IMR-90 (cell line): ENCODE measurements at regions not wholly inside any gene's neighbourhood (a gene's known extent, or its start where the extent isn't known, plus 50 kb on each side); places are given as distances from the start of the nearest gene placed in this dataset.

Source experiments
- ATAC-seq: fragments of 200-7000 bp; cut with Tn5 transposase; 2 replicates; pipeline ENCODE4 v1.9.1; 2020; ENCODE audit warnings: low read depth, mild to moderate bottlenecking, moderate library complexity
- BruUV-seq: library from RNA; stranded (reverse); fragments of 400-500 nt; replicated peaks from 2 replicates; lab custom pipeline; 2021; lab: Mats Ljungman, UMichigan
- CTCF ChIA-PET: fragments of 300-600 bp; formaldehyde crosslinking; extraction: SDS; loops from one replicate; lab custom pipeline; 2021; ENCODE audit warnings: antibody characterized with exemption; lab: Yijun Ruan, JAX
- POLR2A ChIA-PET: fragments of 300-600 bp; sonication (Branson Sonifier 250); formaldehyde crosslinking; loops from one replicate; lab custom pipeline; 2022; ENCODE audit warnings: antibody characterized with exemption; ENCODE audit not compliant: unreplicated experiment; lab: Charles Lee
- DNase-seq: peaks from one replicate; pipeline ENCODE4 v3.0.0; 2013
- H2AFZ ChIP-seq: replicated peaks from 2 replicates; pipeline ENCODE3; 2013; ENCODE audit warnings: low read length, mild to moderate bottlenecking; ENCODE audit not compliant: poor library complexity
- H2AK5ac ChIP-seq: 2 replicates; pipeline ENCODE4 v1.6.1; 2013; ENCODE audit warnings: low read depth, low read length, inconsistent platforms
- H2AK9ac ChIP-seq: replicated peaks from 2 replicates; pipeline ENCODE3; 2013; ENCODE audit warnings: mild to moderate bottlenecking, low read depth, low read length, moderate library complexity; ENCODE audit not compliant: poor library complexity
- H2BK120ac ChIP-seq: 2 replicates; pipeline ENCODE4 v1.6.1; 2013; ENCODE audit warnings: low read depth, low read length, inconsistent platforms
- H2BK15ac ChIP-seq: 3 replicates; pipeline ENCODE4 v1.6.1; 2013; ENCODE audit warnings: low read depth, low read length, inconsistent platforms
- H2BK20ac ChIP-seq: 2 replicates; pipeline ENCODE4 v1.6.1; 2013; ENCODE audit warnings: low read depth, mild to moderate bottlenecking, inconsistent platforms, low read length, moderate library complexity
- H2BK5ac ChIP-seq: 2 replicates; pipeline ENCODE4 v1.6.1; 2013; ENCODE audit warnings: mild to moderate bottlenecking, low read depth, low read length, inconsistent platforms; ENCODE audit not compliant: poor library complexity, severe bottlenecking
- H3K14ac ChIP-seq: replicated peaks from 2 replicates; pipeline ENCODE4 v1.6.1; 2013; ENCODE audit warnings: low read depth, low read length, inconsistent platforms
- H3K18ac ChIP-seq: 2 replicates; pipeline ENCODE4 v1.6.1; 2013; ENCODE audit warnings: low read depth, low read length, control low read depth
- H3K23ac ChIP-seq: 2 replicates; pipeline ENCODE4 v1.6.1; 2013; ENCODE audit warnings: low read depth, low read length, inconsistent platforms
- H3K27ac ChIP-seq: 2 replicates; pipeline ENCODE4 v1.5.1; 2013; ENCODE audit warnings: mild to moderate bottlenecking, control low read depth, low read length; ENCODE audit not compliant: insufficient read depth
- H3K27me3 ChIP-seq: 2 replicates; pipeline ENCODE4 v1.6.1; 2013; ENCODE audit warnings: low read length; ENCODE audit not compliant: control insufficient read depth, insufficient read depth
- H3K36me3 ChIP-seq: 2 replicates; pipeline ENCODE4 v1.6.1; 2013; ENCODE audit warnings: low read length, mixed read lengths; ENCODE audit not compliant: control insufficient read depth, insufficient read depth
- H3K4ac ChIP-seq: 2 replicates; pipeline ENCODE4 v1.6.1; 2013; ENCODE audit warnings: low read depth, low read length, inconsistent platforms
- H3K4me1 ChIP-seq: 2 replicates; pipeline ENCODE4 v1.6.1; 2013; ENCODE audit warnings: low read length, mixed read lengths; ENCODE audit not compliant: control insufficient read depth, insufficient read depth
- H3K4me2 ChIP-seq: 2 replicates; pipeline ENCODE4 v1.6.1; 2013; ENCODE audit warnings: low read depth, mild to moderate bottlenecking, control low read depth, low read length, moderate library complexity
- H3K4me3 ChIP-seq: 2 replicates; pipeline ENCODE4 v1.5.1; 2013; ENCODE audit warnings: low read depth, mild to moderate bottlenecking, control low read depth, low read length, moderate library complexity; ENCODE audit not compliant: insufficient read depth
- H3K56ac ChIP-seq: 2 replicates; pipeline ENCODE4 v1.6.1; 2013; ENCODE audit warnings: low read length, inconsistent platforms; ENCODE audit not compliant: insufficient read depth; ENCODE audit errors: extremely low read depth
- H3K79me1 ChIP-seq, 2 experiments: 2 replicates each; pipeline ENCODE4 v1.6.1; 2013; ENCODE audit warnings: low read length in 2 of 2, inconsistent platforms in 1 of 2, low read depth in 1 of 2
- H3K9ac ChIP-seq: 2 replicates; pipeline ENCODE4 v1.6.1; 2013; ENCODE audit warnings: low read depth, low read length, control low read depth
- H3K9me1 ChIP-seq: 2 replicates; pipeline ENCODE4 v1.6.1; 2013; ENCODE audit warnings: low read length, inconsistent platforms; ENCODE audit not compliant: insufficient read depth
- H3K9me3 ChIP-seq: 2 replicates; pipeline ENCODE4 v1.6.1; 2013; ENCODE audit warnings: low read length; ENCODE audit not compliant: control insufficient read depth, insufficient read depth
- H4K20me1 ChIP-seq: 2 replicates; pipeline ENCODE4 v1.6.1; 2013; ENCODE audit warnings: low read length, inconsistent platforms; ENCODE audit not compliant: insufficient read depth
- H4K5ac ChIP-seq: 2 replicates; pipeline ENCODE4 v1.6.1; 2013; ENCODE audit warnings: mild to moderate bottlenecking, low read depth, low read length, control low read depth
- H4K8ac ChIP-seq, 2 experiments: 2 replicates each; pipeline ENCODE4 v1.6.1; 2013; ENCODE audit warnings: low read depth in 2 of 2, low read length in 2 of 2, control low read depth in 1 of 2, inconsistent platforms in 1 of 2
- H4K91ac ChIP-seq: 2 replicates; pipeline ENCODE4 v1.6.1; 2013; ENCODE audit warnings: low read depth, low read length, inconsistent platforms; ENCODE audit not compliant: insufficient read depth
- BHLHE40 ChIP-seq: fragments of 150-350 bp; IDR thresholded peaks from 2 replicates; pipeline ENCODE4 v1.6.1; 2016; ENCODE audit warnings: mild to moderate bottlenecking, low read depth, low read length
- CEBPB ChIP-seq: IDR thresholded peaks from 2 replicates; pipeline ENCODE4 v1.6.1; 2012; ENCODE audit warnings: low read depth, low read length, improper control_type of control experiment
- CHD1 ChIP-seq: IDR thresholded peaks from 2 replicates; pipeline ENCODE4 v1.6.1; 2012; ENCODE audit warnings: low read depth, low read length, improper control_type of control experiment
- FOS ChIP-seq: fragments of 150-350 bp; IDR thresholded peaks from 2 replicates; pipeline ENCODE4 v1.6.1; 2016; ENCODE audit warnings: low read depth, low read length
- MAFK ChIP-seq: IDR thresholded peaks from 2 replicates; pipeline ENCODE4 v1.6.1; 2012; ENCODE audit warnings: low read depth, low read length, improper control_type of control experiment
- MXI1 ChIP-seq: IDR thresholded peaks from 2 replicates; pipeline ENCODE4 v1.6.1; 2012; ENCODE audit warnings: low read depth, mild to moderate bottlenecking, low read length, moderate library complexity, borderline replicate concordance
- NFE2L2 ChIP-seq: fragments of 150-350 bp; IDR thresholded peaks from 2 replicates; pipeline ENCODE4 v1.6.1; 2016; ENCODE audit warnings: low read depth, mild to moderate bottlenecking, low read length
- POLR2A ChIP-seq: IDR thresholded peaks from 2 replicates; pipeline ENCODE4 v1.6.1; 2012; ENCODE audit warnings: mild to moderate bottlenecking, low read depth, low read length
- RAD21 ChIP-seq: IDR thresholded peaks from 2 replicates; pipeline ENCODE4 v1.6.1; 2012; ENCODE audit warnings: low read length, improper control_type of control experiment
- RCOR1 ChIP-seq: IDR thresholded peaks from 2 replicates; pipeline ENCODE4 v1.6.1; 2012; ENCODE audit warnings: mild to moderate bottlenecking, low read length, improper control_type of control experiment; ENCODE audit not compliant: insufficient replicate concordance
- RFX5 ChIP-seq: IDR thresholded peaks from 2 replicates; pipeline ENCODE4 v1.8.0; 2012; ENCODE audit warnings: low read depth, mild to moderate bottlenecking, low read length, moderate library complexity
- SMC3 ChIP-seq: fragments of 150-350 bp; IDR thresholded peaks from 2 replicates; pipeline ENCODE4 v1.6.1; 2016; ENCODE audit warnings: low read depth, mild to moderate bottlenecking, antibody characterized with exemption, low read length, moderate library complexity
- WGBS, 2 experiments: methylation state at CpG; one replicate each; pipeline versions ENCODE4 v1.1.5 to v1.1.7; 2013; ENCODE audit warnings: missing lambda C conversion rate in 2 of 2; ENCODE audit not compliant: insufficient read length in 1 of 2; ENCODE audit errors: extremely low coverage in 2 of 2; 5-methylcytosine and 5-hydroxymethylcytosine counted together
- dilution Hi-C: fragments of 300-500 bp; cut with HindIII; formaldehyde crosslinking; loops from one replicate; pipeline ENCODE4 v1.14.3; 2018; ENCODE audit warnings: low sequenced_read_pairs; ENCODE audit not compliant: unreplicated experiment
- in situ Hi-C: fragments of 300-500 bp; cut with MboI; formaldehyde crosslinking; loops from 3 replicates; pipeline ENCODE4 v1.14.3; 2019; ENCODE audit warnings: low sequenced_read_pairs, inconsistent platforms, mixed read lengths
- intact Hi-C: fragments of 100-400 bp; cut with micrococcal nuclease; formaldehyde crosslinking; loops from 2 replicates; pipeline ENCODE4 v1.10.0; 2022
- TF ChIP-seq, protein P1 (sequence below): fragments of 150-350 bp; IDR thresholded peaks from 2 replicates; pipeline ENCODE4 v1.6.1; 2016; ENCODE audit warnings: low read depth, mild to moderate bottlenecking, low read length, moderate library complexity, borderline replicate concordance
- TF ChIP-seq, protein P2 (sequence below): conservative IDR thresholded peaks from 2 replicates; pipeline ENCODE4 v1.5.1; 2012; ENCODE audit warnings: mild to moderate bottlenecking, low read depth, low read length, improper control_type of control experiment
- TF ChIP-seq, protein P3 (sequence below): fragments of 150-350 bp; IDR thresholded peaks from 2 replicates; pipeline ENCODE4 v1.6.1; 2017; ENCODE audit warnings: mild to moderate bottlenecking, antibody characterized with exemption, low read length, low read depth

DNA sequence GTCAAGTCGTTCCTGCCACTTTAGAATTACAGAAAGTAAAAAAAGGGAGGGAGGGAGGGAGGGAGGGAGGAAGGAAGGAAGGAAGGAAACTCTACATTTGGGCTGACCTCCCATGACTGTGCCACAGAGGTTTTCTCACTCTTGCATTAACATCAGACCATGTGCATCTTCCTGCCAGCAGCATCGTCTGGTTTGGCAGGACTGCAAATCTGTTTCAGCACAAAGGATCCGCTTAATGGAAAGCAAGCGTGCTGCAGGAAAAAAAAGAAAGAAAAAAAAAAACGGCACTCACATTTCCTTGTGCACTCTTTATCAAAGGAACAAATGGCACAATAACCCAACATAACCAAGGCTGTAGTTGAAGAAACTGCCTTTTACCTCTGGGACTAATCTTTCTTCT lies 148.8 kb upstream of the HES1 start:
- H2AK9ac ChIP-seq: no peak overlapping the region
- H3K9me3 ChIP-seq: no peaks in the 10 kb centered on the region
- no peak overlapping the region for H3K4me3 ChIP-seq
- H3K18ac ChIP-seq: no peak overlapping the region
- no peaks in the 10 kb centered on the region for H3K9me1 ChIP-seq
- CTCF ChIA-PET: no interaction called here
- no peak overlapping the region for H4K91ac ChIP-seq
- BruUV-seq: no TSS peak
- ATAC-seq: no peak
- H3K27ac ChIP-seq: no peak overlapping the region
- no peaks in the 10 kb centered on the region for H4K20me1 ChIP-seq
- H3K56ac ChIP-seq: no peak overlapping the region
- H2AFZ ChIP-seq: no peak overlapping the region
- intact Hi-C loops (no loop called here), in situ Hi-C loops (no loop called here), dilution Hi-C loops (no loop called here)
- no peak overlapping the region for H3K9ac ChIP-seq
- H4K5ac ChIP-seq: no peak overlapping the region
- no peak overlapping the region for H3K4ac ChIP-seq
- no peak overlapping the region for H2BK5ac ChIP-seq
- H3K27me3 ChIP-seq: peaks cover 30% of the 10 kb centered on the region
- no peaks in the 10 kb centered on the region for H3K36me3 ChIP-seq
- TF ChIP-seq RAD21: no peak
- no peak for TF ChIP-seq POLR2A
- no peak for TF ChIP-seq SMC3
- TF ChIP-seq, protein P1, sequence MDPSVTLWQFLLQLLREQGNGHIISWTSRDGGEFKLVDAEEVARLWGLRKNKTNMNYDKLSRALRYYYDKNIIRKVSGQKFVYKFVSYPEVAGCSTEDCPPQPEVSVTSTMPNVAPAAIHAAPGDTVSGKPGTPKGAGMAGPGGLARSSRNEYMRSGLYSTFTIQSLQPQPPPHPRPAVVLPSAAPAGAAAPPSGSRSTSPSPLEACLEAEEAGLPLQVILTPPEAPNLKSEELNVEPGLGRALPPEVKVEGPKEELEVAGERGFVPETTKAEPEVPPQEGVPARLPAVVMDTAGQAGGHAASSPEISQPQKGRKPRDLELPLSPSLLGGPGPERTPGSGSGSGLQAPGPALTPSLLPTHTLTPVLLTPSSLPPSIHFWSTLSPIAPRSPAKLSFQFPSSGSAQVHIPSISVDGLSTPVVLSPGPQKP: no peak
- no peak for TF ChIP-seq BHLHE40
- TF ChIP-seq CEBPB: no peak
- no peak for TF ChIP-seq FOS
- no peak for TF ChIP-seq NFE2L2
- TF ChIP-seq, protein P2, sequence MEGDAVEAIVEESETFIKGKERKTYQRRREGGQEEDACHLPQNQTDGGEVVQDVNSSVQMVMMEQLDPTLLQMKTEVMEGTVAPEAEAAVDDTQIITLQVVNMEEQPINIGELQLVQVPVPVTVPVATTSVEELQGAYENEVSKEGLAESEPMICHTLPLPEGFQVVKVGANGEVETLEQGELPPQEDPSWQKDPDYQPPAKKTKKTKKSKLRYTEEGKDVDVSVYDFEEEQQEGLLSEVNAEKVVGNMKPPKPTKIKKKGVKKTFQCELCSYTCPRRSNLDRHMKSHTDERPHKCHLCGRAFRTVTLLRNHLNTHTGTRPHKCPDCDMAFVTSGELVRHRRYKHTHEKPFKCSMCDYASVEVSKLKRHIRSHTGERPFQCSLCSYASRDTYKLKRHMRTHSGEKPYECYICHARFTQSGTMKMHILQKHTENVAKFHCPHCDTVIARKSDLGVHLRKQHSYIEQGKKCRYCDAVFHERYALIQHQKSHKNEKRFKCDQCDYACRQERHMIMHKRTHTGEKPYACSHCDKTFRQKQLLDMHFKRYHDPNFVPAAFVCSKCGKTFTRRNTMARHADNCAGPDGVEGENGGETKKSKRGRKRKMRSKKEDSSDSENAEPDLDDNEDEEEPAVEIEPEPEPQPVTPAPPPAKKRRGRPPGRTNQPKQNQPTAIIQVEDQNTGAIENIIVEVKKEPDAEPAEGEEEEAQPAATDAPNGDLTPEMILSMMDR: no peak
- TF ChIP-seq MAFK: no peak
- no peak for TF ChIP-seq RCOR1
- TF ChIP-seq RFX5: no peak
- TF ChIP-seq, protein P3, sequence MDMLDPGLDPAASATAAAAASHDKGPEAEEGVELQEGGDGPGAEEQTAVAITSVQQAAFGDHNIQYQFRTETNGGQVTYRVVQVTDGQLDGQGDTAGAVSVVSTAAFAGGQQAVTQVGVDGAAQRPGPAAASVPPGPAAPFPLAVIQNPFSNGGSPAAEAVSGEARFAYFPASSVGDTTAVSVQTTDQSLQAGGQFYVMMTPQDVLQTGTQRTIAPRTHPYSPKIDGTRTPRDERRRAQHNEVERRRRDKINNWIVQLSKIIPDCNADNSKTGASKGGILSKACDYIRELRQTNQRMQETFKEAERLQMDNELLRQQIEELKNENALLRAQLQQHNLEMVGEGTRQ: no peak
- TF ChIP-seq CHD1: no peak
- TF ChIP-seq MXI1: no peak
- no peak overlapping the region for H3K4me2 ChIP-seq
- no peak overlapping the region for H4K8ac ChIP-seq
- no peak overlapping the region for H3K14ac ChIP-seq
- no peak overlapping the region for H2BK15ac ChIP-seq
- POLR2A ChIA-PET: no interaction called here
- 18% methylated on average over 2 of the region's 5 CpGs; no CpG with 5 or more reads in 1 of the 2 experiments for WGBS, 2 experiments
- no peaks in the 10 kb centered on the region for H3K79me1 ChIP-seq
- no peaks in the 10 kb centered on the region for H3K4me1 ChIP-seq
- no peak overlapping the region for H3K23ac ChIP-seq
- H2BK20ac ChIP-seq: no peak overlapping the region
- no peak overlapping the region for H2AK5ac ChIP-seq
- H2BK120ac ChIP-seq: no peak overlapping the region
- DNase-seq: no peak
